ENCODE measurements at regions not wholly inside any gene's neighbourhood (a gene's known extent, or its start where the extent isn't known, plus 50 kb on each side); places are given as distances from the start of the nearest gene placed in this dataset.

DNA sequence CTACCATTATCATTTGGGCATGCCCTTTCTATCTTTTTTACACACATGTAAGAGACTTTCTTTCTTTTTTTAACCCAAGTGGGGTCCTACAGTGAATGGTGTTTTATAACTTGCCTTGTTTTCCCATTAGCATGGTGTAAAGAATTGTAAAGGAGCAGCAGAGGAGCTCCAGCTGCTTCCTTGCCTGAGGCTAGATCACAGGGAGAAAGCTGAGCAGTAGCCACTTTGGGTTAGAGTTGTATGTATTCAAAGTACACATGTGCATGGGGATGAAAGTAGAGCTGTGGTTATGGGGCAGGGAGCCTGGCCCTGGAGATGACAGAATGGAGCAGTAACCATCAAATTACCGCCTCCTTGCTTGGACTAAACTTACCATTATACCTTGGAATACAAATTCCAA, 231.1 kb upstream of the PDZRN3 start:
- TF ChIP-seq, protein P1, sequence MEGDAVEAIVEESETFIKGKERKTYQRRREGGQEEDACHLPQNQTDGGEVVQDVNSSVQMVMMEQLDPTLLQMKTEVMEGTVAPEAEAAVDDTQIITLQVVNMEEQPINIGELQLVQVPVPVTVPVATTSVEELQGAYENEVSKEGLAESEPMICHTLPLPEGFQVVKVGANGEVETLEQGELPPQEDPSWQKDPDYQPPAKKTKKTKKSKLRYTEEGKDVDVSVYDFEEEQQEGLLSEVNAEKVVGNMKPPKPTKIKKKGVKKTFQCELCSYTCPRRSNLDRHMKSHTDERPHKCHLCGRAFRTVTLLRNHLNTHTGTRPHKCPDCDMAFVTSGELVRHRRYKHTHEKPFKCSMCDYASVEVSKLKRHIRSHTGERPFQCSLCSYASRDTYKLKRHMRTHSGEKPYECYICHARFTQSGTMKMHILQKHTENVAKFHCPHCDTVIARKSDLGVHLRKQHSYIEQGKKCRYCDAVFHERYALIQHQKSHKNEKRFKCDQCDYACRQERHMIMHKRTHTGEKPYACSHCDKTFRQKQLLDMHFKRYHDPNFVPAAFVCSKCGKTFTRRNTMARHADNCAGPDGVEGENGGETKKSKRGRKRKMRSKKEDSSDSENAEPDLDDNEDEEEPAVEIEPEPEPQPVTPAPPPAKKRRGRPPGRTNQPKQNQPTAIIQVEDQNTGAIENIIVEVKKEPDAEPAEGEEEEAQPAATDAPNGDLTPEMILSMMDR (IDR thresholded peaks at IDR 0.05; ENCODE audit: low read depth, low read length, missing input control) = no peak
- TF ChIP-seq RAD21 (IDR thresholded peaks at IDR 0.05) (no peak), YY1 (IDR thresholded peaks at IDR 0.05) (no peak), TAF1 (conservative IDR thresholded peaks at IDR 0.05) (no peak), MAX (IDR thresholded peaks at IDR 0.05) (no peak), HNF4A (conservative IDR thresholded peaks at IDR 0.05) (no peak), RXRA (IDR thresholded peaks at IDR 0.05) (no peak), SP1 (IDR thresholded peaks at IDR 0.05) (no peak)
- TF ChIP-seq, protein P2, sequence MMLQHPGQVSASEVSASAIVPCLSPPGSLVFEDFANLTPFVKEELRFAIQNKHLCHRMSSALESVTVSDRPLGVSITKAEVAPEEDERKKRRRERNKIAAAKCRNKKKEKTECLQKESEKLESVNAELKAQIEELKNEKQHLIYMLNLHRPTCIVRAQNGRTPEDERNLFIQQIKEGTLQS (IDR thresholded peaks at IDR 0.05) = no peak
